ENCODE measurements at regions not wholly inside any gene's neighbourhood (a gene's known extent, or its start where the extent isn't known, plus 50 kb on each side); places are given as distances from the start of the nearest gene placed in this dataset.

- TF ChIP-seq E2F5 (CRISPR knock-in tag; conservative IDR thresholded peaks at IDR 0.05) (no peak), CBX1 (IDR thresholded peaks at IDR 0.05; ENCODE audit: low read depth) (no peak)
Measured at GRCh38 chr13:47025791-47026447, 129.1 kb upstream of the HTR2A start.

All from HepG2 (cell line).